Right atrium auricular region (tissue), 2 donors: ENCODE measurements at regions not wholly inside any gene's neighbourhood (a gene's known extent, or its start where the extent isn't known, plus 50 kb on each side); places are given as distances from the start of the nearest gene placed in this dataset.

ENCODE experiments used
- DNase-seq: peaks from one replicate; pipeline ENCODE4 v3.0.0-alpha.2; 2019; ENCODE audit warnings: low spot score
- H3K27ac ChIP-seq, 2 donors: fragments of 200-600 bp; sonication (generic); 1 replicate in 1 of 2; 2 replicates in 1 of 2; pipeline ENCODE4 v1.5.1; 2016 to 2019
- H3K27me3 ChIP-seq, 2 donors: fragments of 200-600 bp; sonication (generic); one replicate each; pipeline versions ENCODE4 v1.5.1 to v1.6.0; 2017 to 2019
- H3K36me3 ChIP-seq: fragments of 200-600 bp; sonication (generic); one replicate; pipeline ENCODE4 v1.5.1; 2016
- H3K4me1 ChIP-seq, 2 donors: fragments of 200-600 bp; sonication (generic); one replicate each; pipeline versions ENCODE4 v1.5.1 to v1.6.0; 2017 to 2019
- H3K4me3 ChIP-seq, 2 donors: fragments of 200-600 bp; sonication (generic); 1 replicate in 1 of 2; 2 replicates in 1 of 2; pipeline ENCODE4 v1.5.1; 2017 to 2019; ENCODE audit warnings: mild to moderate bottlenecking in 1 of 2, moderate library complexity in 1 of 2
- H3K9me3 ChIP-seq, 2 donors: fragments of 200-600 bp; sonication (generic); one replicate each; pipeline ENCODE4 v1.5.1; 2019
- TF ChIP-seq, protein P1 (sequence below), 2 donors: fragments of 200-600 bp; sonication (generic); IDR thresholded peaks; one replicate each; pipeline ENCODE4 v1.5.1; 2019; ENCODE audit warnings: antibody characterized with exemption in 2 of 2

DNA sequence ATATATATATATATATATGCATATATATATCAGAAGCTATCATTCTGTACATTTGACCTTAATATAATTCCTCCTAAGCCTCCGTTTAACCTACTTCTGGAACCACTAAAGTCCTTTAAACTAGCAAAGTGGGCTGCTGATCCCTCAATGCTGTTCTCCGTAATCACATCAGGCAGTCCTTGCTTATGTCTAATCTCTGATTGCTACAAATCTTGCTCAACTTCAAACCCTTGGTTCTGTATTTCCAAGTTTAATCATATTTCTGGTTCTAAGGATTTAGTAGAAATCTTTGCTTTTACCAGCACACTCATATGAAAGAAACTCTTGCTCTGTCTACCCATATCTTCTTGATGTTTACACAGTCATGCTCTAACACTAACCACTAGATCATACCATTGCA is 91.5 kb upstream of the GALNT13 start:
- Histone ChIP-seq H3K4me3 (no peak overlapping the region), H3K27ac (no peak overlapping the region), H3K4me1 (no peaks in the 10 kb centered on the region), H3K27me3 (no peaks in the 10 kb centered on the region), H3K9me3 (no peaks in the 10 kb centered on the region), H3K36me3 (no peaks in the 10 kb centered on the region)
- no peak for DNase-seq
- TF ChIP-seq, protein P1, sequence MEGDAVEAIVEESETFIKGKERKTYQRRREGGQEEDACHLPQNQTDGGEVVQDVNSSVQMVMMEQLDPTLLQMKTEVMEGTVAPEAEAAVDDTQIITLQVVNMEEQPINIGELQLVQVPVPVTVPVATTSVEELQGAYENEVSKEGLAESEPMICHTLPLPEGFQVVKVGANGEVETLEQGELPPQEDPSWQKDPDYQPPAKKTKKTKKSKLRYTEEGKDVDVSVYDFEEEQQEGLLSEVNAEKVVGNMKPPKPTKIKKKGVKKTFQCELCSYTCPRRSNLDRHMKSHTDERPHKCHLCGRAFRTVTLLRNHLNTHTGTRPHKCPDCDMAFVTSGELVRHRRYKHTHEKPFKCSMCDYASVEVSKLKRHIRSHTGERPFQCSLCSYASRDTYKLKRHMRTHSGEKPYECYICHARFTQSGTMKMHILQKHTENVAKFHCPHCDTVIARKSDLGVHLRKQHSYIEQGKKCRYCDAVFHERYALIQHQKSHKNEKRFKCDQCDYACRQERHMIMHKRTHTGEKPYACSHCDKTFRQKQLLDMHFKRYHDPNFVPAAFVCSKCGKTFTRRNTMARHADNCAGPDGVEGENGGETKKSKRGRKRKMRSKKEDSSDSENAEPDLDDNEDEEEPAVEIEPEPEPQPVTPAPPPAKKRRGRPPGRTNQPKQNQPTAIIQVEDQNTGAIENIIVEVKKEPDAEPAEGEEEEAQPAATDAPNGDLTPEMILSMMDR (IDR thresholded peaks at IDR 0.05) = no peak

DNA sequence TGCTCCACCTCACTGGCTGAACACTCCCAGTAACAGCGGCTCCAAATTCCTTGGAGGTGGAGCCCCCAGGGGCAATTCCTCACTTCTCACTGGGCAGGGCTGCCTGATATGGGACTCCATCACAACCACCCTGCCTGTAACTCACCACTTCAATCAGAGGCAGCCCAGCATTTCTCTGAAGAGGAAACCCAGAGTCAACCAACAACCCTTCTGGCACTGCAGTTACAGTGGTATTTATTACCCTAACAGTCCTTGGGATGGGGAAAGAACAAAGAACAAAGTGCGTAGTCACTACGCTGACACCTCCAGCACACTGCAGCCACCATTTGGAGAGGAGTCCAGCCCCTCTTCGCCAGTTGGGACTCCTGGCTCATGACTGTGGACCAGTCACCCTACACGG is 85.7 kb upstream of the GALNT13 start:
- Histone ChIP-seq H3K9me3 (peaks cover 0 to 4% of the 10 kb centered on the region in 2 donors), H3K27ac (no peak overlapping the region), H3K4me1 (no peaks in the 10 kb centered on the region), H3K27me3 (no peaks in the 10 kb centered on the region), H3K4me3 (no peak overlapping the region), H3K36me3 (no peaks in the 10 kb centered on the region)
- DNase-seq = no peak
- TF ChIP-seq, protein P1 (IDR thresholded peaks at IDR 0.05) = no peak

DNA sequence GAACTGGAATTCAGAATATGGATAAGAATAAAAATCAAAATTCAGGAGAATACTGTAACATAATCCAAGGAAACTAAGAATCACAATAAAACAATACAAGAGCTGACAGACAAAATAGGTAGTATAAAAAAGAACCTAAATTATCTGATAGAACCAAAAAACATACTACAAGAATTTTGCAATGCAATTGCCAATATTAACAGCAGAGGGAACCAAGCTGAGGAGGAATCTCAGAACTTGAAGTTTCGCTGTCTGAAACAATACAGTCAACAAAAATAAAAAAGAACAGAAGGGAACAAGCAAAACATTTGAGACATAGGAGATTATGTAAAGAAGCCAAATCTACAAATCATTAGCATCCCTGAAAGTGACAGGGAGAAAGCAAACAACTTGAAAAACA is 84.1 kb upstream of the GALNT13 start:
- Histone ChIP-seq H3K27me3 (no peaks in the 10 kb centered on the region), H3K4me3 (no peak overlapping the region), H3K9me3 (peaks cover 0 to 10% of the 10 kb centered on the region in 2 donors), H3K4me1 (no peaks in the 10 kb centered on the region), H3K36me3 (no peaks in the 10 kb centered on the region), H3K27ac (no peak overlapping the region)
- no peak for DNase-seq
- TF ChIP-seq, protein P1 (IDR thresholded peaks at IDR 0.05) = no peak

DNA sequence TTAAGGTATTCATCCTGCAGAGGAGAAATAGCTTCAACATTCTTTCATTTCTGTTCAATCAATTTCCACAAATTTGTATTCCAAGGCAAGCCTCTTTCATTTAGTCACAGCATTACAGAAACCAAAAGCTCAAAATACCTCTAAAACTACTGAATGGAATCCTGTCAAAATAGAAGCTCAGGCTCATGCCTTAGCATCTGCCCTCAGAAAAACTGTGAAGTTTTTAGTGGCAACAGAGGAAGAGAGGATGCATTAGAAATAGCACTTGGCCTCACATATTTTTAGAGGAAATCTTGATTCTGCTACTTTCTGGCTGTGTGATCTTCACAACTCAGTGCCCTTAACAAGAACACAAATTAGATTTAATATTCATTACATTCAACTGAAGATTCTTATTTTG is 69.1 kb upstream of the GALNT13 start:
- DNase-seq = no peak
- no peaks in the 10 kb centered on the region for H3K4me1 ChIP-seq
- H3K4me3 ChIP-seq = no peak overlapping the region
- H3K27ac ChIP-seq = no peak overlapping the region
- no peaks in the 10 kb centered on the region for H3K27me3 ChIP-seq
- H3K9me3 ChIP-seq = no peaks in the 10 kb centered on the region
- no peaks in the 10 kb centered on the region for H3K36me3 ChIP-seq
- TF ChIP-seq, protein P1 (IDR thresholded peaks at IDR 0.05) = no peak

DNA sequence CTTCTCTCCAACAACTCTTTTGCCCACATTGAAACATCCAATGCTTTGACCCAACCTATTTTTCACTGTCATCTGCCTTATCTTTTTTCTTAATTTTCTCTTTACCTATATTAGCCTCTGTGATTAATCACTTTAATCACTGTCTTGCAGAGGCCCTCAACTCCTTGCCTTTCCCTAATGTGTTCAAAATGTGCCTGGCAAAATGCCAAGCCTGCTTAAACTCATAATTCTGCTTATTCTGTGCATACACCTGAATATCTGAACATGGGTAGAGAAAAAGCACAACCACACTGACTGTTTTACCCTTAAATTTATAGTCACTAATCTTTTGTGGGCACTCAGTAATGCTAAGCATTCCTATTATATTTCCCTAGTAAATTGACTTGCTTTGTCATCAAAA is 63.0 kb upstream of the GALNT13 start:
- Histone ChIP-seq H3K4me3 (no peak overlapping the region), H3K27ac (no peak overlapping the region), H3K4me1 (no peaks in the 10 kb centered on the region), H3K36me3 (no peaks in the 10 kb centered on the region), H3K9me3 (no peaks in the 10 kb centered on the region), H3K27me3 (no peaks in the 10 kb centered on the region)
- TF ChIP-seq, protein P1 (IDR thresholded peaks at IDR 0.05) = no peak
- no peak for DNase-seq

DNA sequence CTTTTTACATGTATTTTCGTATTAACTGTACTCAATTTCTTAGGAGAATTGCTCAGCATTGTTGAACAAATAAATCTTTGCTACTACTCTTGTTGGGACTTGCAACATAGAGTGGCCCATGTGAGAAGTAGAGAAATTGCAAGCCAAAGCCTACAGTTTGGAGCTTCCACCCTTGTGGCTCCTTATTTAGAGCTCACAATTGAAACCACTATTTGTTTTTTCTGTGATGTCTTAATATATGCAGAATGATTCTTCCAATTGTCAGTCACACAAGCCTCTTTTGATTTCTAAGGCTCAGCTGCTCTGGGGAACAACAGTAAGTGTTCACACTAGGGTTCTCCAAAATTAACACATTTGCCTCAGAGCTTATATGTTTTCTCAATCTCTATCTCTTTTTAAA is 60.2 kb upstream of the GALNT13 start:
- Histone ChIP-seq H3K27me3 (no peaks in the 10 kb centered on the region), H3K9me3 (no peaks in the 10 kb centered on the region), H3K4me3 (no peak overlapping the region), H3K36me3 (no peaks in the 10 kb centered on the region), H3K27ac (no peak overlapping the region), H3K4me1 (no peaks in the 10 kb centered on the region)
- TF ChIP-seq, protein P1 (IDR thresholded peaks at IDR 0.05) = no peak
- DNase-seq = no peak
